ENCODE measurements at regions not wholly inside any gene's neighbourhood (a gene's known extent, or its start where the extent isn't known, plus 50 kb on each side); places are given as distances from the start of the nearest gene placed in this dataset.

- no peak for TF ChIP-seq CTCF (IDR thresholded peaks at IDR 0.05; ENCODE audit: control insufficient read depth, extremely low read depth, insufficient read depth)
- no peak overlapping the region for H3K4me3 ChIP-seq (ENCODE audit: low read depth, low read length)
- no peak for DNase-seq (ENCODE audit: low read depth)
Measured at GRCh38 chr16:65272699-65273414, 151.0 kb upstream of the CDH11 start.

GRCh38 chr16:65271996-65272395 is 150.1 kb upstream of the CDH11 start:
- DNase-seq (ENCODE audit: low read depth), result no peak
- no peak overlapping the region for H3K4me3 ChIP-seq (ENCODE audit: low read depth, low read length)
- TF ChIP-seq CTCF (IDR thresholded peaks at IDR 0.05; ENCODE audit: control insufficient read depth, extremely low read depth, insufficient read depth), result no peak

- H3K4me3 ChIP-seq (ENCODE audit: low read depth, low read length), result no peak overlapping the region
Measured at GRCh38 chr16:65268331-65268730, 146.5 kb upstream of the CDH11 start.

GRCh38 chr16:65263896-65264295 is 142.0 kb upstream of the CDH11 start:
- DNase-seq (ENCODE audit: low read depth), result no peak
- TF ChIP-seq CTCF (IDR thresholded peaks at IDR 0.05; ENCODE audit: control insufficient read depth, extremely low read depth, insufficient read depth), result no peak
- H3K4me3 ChIP-seq (ENCODE audit: low read depth, low read length), result no peak overlapping the region

More at GRCh38 chr16:65268331-65268730, 146.5 kb upstream of the CDH11 start:
- TF ChIP-seq CTCF (IDR thresholded peaks at IDR 0.05; ENCODE audit: control insufficient read depth, extremely low read depth, insufficient read depth), result no peak
- no peak for DNase-seq (ENCODE audit: low read depth)

- no peak for TF ChIP-seq CTCF (IDR thresholded peaks at IDR 0.05; ENCODE audit: control insufficient read depth, extremely low read depth, insufficient read depth)
- H3K4me3 ChIP-seq (ENCODE audit: low read depth, low read length), result no peak overlapping the region
- no peak for DNase-seq (ENCODE audit: low read depth)
Measured at GRCh38 chr16:65260746-65261145, 138.9 kb upstream of the CDH11 start.

DNA sequence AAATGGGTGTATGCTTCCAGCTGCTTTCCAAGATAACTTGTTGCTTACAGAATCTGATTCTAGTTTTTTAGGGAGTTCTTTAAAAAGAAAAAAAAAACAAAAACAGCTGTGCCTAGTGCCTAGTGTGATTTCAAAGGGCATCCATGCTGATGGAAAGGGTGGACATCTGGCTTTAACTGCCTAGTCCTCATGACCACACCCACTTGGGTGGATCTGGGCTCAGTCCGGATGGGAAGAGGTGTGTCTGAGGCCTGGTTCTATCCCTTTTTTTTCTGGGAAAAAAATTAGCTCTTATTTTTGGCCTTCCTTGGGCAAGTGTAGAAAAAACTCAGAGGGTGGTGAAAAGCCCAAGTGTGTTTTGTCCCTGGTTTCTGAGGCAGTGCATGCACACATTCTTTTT is 132.3 kb upstream of the CDH11 start:
- DNase-seq (ENCODE audit: low read depth), result no peak
- H3K4me3 ChIP-seq (ENCODE audit: low read depth, low read length), result no peak overlapping the region
- no peak for TF ChIP-seq CTCF (IDR thresholded peaks at IDR 0.05; ENCODE audit: control insufficient read depth, extremely low read depth, insufficient read depth)

- no peak for TF ChIP-seq CTCF (IDR thresholded peaks at IDR 0.05; ENCODE audit: control insufficient read depth, extremely low read depth, insufficient read depth)
- DNase-seq (ENCODE audit: low read depth), result no peak
- H3K4me3 ChIP-seq (ENCODE audit: low read depth, low read length), result no peak overlapping the region
Measured at GRCh38 chr16:65249768-65250167, 127.9 kb upstream of the CDH11 start.
